Left ventricle myocardium superior (tissue), 1 donor: ENCODE measurements at regions not wholly inside any gene's neighbourhood (a gene's known extent, or its start where the extent isn't known, plus 50 kb on each side); places are given as distances from the start of the nearest gene placed in this dataset.
"Not testable (repeated sequence)": the region's sequence is repeated elsewhere in the genome, so short reads cannot be mapped to it uniquely, and the experiment has no call there.

ENCODE experiments used
- ATAC-seq: fragments of 200-7000 bp; cut with Tn5 transposase; one replicate; pipeline ENCODE4 v1.9.1; 2020; ENCODE audit warnings: mild to moderate bottlenecking, moderate library complexity
- DNase-seq: peaks from one replicate; pipeline ENCODE4 v3.0.0-alpha.2; 2020
- intact Hi-C: fragments of 100-400 bp; cut with micrococcal nuclease; formaldehyde crosslinking; loops from one replicate; pipeline ENCODE4 v1.11.0; 2022
- donor health status: DM: no; HTN: yes; CAD: no; lungs with severe emphysema.

GRCh38 chr2:40997362-40997761 is 545.5 kb upstream of the SLC8A1 start:
- ATAC-seq = no peak
- intact Hi-C loops = no loop called here
- no peak for DNase-seq

- ATAC-seq = no peak
- intact Hi-C loops = no loop called here
These were observed 548.5 kb upstream of the SLC8A1 start for GRCh38 chr2:41000374-41000773.

GRCh38 chr2:41000906-41001305 is 549.0 kb upstream of the SLC8A1 start:
- intact Hi-C loops = no loop called here
- DNase-seq (no peak), ATAC-seq (no peak)

More at GRCh38 chr2:41000374-41000773, 548.5 kb upstream of the SLC8A1 start:
- DNase-seq = no peak

- ATAC-seq = no peak
- intact Hi-C loops = no loop called here
- no peak for DNase-seq
These were observed 552.8 kb upstream of the SLC8A1 start for GRCh38 chr2:41004700-41005099.

- DNase-seq (no peak), ATAC-seq (no peak)
- intact Hi-C loops = no loop called here
These were observed 568.5 kb upstream of the SLC8A1 start for GRCh38 chr2:41020358-41020757.

GRCh38 chr2:41024816-41025215 is 572.9 kb upstream of the SLC8A1 start:
- no peak for ATAC-seq
- intact Hi-C loops = no loop called here
- DNase-seq = no peak

GRCh38 chr2:41026613-41027012 is 574.7 kb upstream of the SLC8A1 start:
- intact Hi-C loops = no loop called here
- DNase-seq (no peak), ATAC-seq (no peak)

GRCh38 chr2:41027095-41027494 is 575.2 kb upstream of the SLC8A1 start:
- no peak for DNase-seq
- intact Hi-C loops = no loop called here
- ATAC-seq = no peak

- intact Hi-C loops = no loop called here
- no peak for DNase-seq
- no peak for ATAC-seq
These were observed 579.4 kb upstream of the SLC8A1 start for GRCh38 chr2:41031282-41031681.

- intact Hi-C loops = no loop called here
- DNase-seq (no peak), ATAC-seq (no peak)
These were observed 580.8 kb upstream of the SLC8A1 start for GRCh38 chr2:41032715-41033114.

- intact Hi-C loops = no loop called here
- ATAC-seq (no peak), DNase-seq (no peak)
These were observed 581.2 kb upstream of the SLC8A1 start for GRCh38 chr2:41033127-41033526.

- ATAC-seq (no peak), DNase-seq (no peak)
- intact Hi-C loops = no loop called here
These were observed 586.5 kb upstream of the SLC8A1 start for GRCh38 chr2:41038408-41038807.

GRCh38 chr2:41039750-41040149 is 587.9 kb upstream of the SLC8A1 start:
- intact Hi-C loops, DNase-seq, ATAC-seq: not testable (repeated sequence)

- ATAC-seq (no peak), DNase-seq (no peak)
- intact Hi-C loops = no loop called here
These were observed 589.1 kb upstream of the SLC8A1 start for GRCh38 chr2:41040782-41041520.

- no peak for DNase-seq
- intact Hi-C loops = no loop called here
- ATAC-seq = no peak
These were observed 590.5 kb upstream of the SLC8A1 start for GRCh38 chr2:41042343-41042742.

GRCh38 chr2:41061356-41061755 is 609.5 kb upstream of the SLC8A1 start:
- intact Hi-C loops = no loop called here
- peak; percentile 41 for ATAC-seq
- no peak for DNase-seq

GRCh38 chr2:41062336-41062735 is 610.4 kb upstream of the SLC8A1 start:
- intact Hi-C loops = no loop called here
- DNase-seq = no peak
- ATAC-seq = no peak

- intact Hi-C loops = no loop called here
- ATAC-seq (no peak), DNase-seq (no peak)
These were observed 614.3 kb upstream of the SLC8A1 start for GRCh38 chr2:41066168-41066567.

GRCh38 chr2:41068740-41069139 is 616.9 kb upstream of the SLC8A1 start:
- intact Hi-C loops = no loop called here
- ATAC-seq (no peak), DNase-seq (no peak)

GRCh38 chr2:41078341-41078740 is 626.5 kb upstream of the SLC8A1 start:
- no peak for ATAC-seq
- DNase-seq = no peak
- intact Hi-C loops = no loop called here

GRCh38 chr2:41079011-41079410 is 627.1 kb upstream of the SLC8A1 start:
- no peak for ATAC-seq

GRCh38 chr2:41084321-41084720 is 632.4 kb upstream of the SLC8A1 start:
- intact Hi-C loops = no loop called here
- ATAC-seq = no peak

More at GRCh38 chr2:41079011-41079410, 627.1 kb upstream of the SLC8A1 start:
- no peak for DNase-seq
- intact Hi-C loops = no loop called here

More at GRCh38 chr2:41084321-41084720, 632.4 kb upstream of the SLC8A1 start:
- no peak for DNase-seq
